PFSK-1 (cell line): ENCODE measurements at regions not wholly inside any gene's neighbourhood (a gene's known extent, or its start where the extent isn't known, plus 50 kb on each side); places are given as distances from the start of the nearest gene placed in this dataset.

Source experiments
- POLR2AphosphoS5 ChIP-seq: IDR thresholded peaks from 2 replicates; pipeline ENCODE4 v1.6.1; 2012; ENCODE audit warnings: low read depth, mild to moderate bottlenecking, control low read depth, low read length, moderate library complexity
- SIN3A ChIP-seq: IDR thresholded peaks from 2 replicates; pipeline ENCODE4 v1.6.1; 2012; ENCODE audit warnings: mild to moderate bottlenecking, low read length, moderate library complexity, borderline replicate concordance; ENCODE audit not compliant: insufficient read depth
- TAF1 ChIP-seq: IDR thresholded peaks from 2 replicates; pipeline ENCODE4 v1.6.1; 2012; ENCODE audit warnings: low read length, control low read depth, borderline replicate concordance; ENCODE audit not compliant: insufficient read depth

- TF ChIP-seq TAF1: no peak
- no peak for TF ChIP-seq POLR2AphosphoS5
- no peak for TF ChIP-seq SIN3A
These were observed 144.6 kb upstream of the ZPLD1 start for GRCh38 chr3:102290241-102290640.
